ENCODE measurements at regions not wholly inside any gene's neighbourhood (a gene's known extent, or its start where the extent isn't known, plus 50 kb on each side); places are given as distances from the start of the nearest gene placed in this dataset.

GRCh38 chr16:13680021-13680889 is 239.7 kb upstream of the ERCC4 start:
- Histone ChIP-seq H3K4me1 (no peaks in the 10 kb centered on the region), H3K4me3 (no peak overlapping the region), H3K9me3 (replicated peaks) (no peaks in the 10 kb centered on the region), H3K27ac (replicated peaks) (no peak overlapping the region), H3K27me3 (ENCODE audit: low read depth) (peaks cover 11% of the 10 kb centered on the region), H3K36me3 (no peaks in the 10 kb centered on the region)
- TF ChIP-seq CTCF (IDR thresholded peaks at IDR 0.05; ENCODE audit: borderline replicate concordance) = no peak
- intact Hi-C loops (cut with micrococcal nuclease) = no loop called here
- no peak for DNase-seq

GRCh38 chr16:13684819-13685563 is 235.0 kb upstream of the ERCC4 start:
- TF ChIP-seq CTCF (IDR thresholded peaks at IDR 0.05; ENCODE audit: borderline replicate concordance) = no peak
- peaks cover 23% of the 10 kb centered on the region for H3K27me3 ChIP-seq (ENCODE audit: low read depth)

GRCh38 chr16:13696017-13696416 is 223.9 kb upstream of the ERCC4 start:
- no peaks in the 10 kb centered on the region for H3K4me1 ChIP-seq
- TF ChIP-seq CTCF (IDR thresholded peaks at IDR 0.05; ENCODE audit: borderline replicate concordance) = no peak
- H3K9me3 ChIP-seq (replicated peaks) = peaks cover 56% of the 10 kb centered on the region
- intact Hi-C loops (cut with micrococcal nuclease) = no loop called here
- H3K27me3 ChIP-seq (ENCODE audit: low read depth) = no peaks in the 10 kb centered on the region
- no peak overlapping the region for H3K27ac ChIP-seq (replicated peaks)
- H3K36me3 ChIP-seq = no peaks in the 10 kb centered on the region
- no peak for DNase-seq
- no peak overlapping the region for H3K4me3 ChIP-seq

More at GRCh38 chr16:13684819-13685563, 235.0 kb upstream of the ERCC4 start:
- intact Hi-C loops (cut with micrococcal nuclease) = no loop called here
- Histone ChIP-seq H3K9me3 (replicated peaks) (no peaks in the 10 kb centered on the region), H3K36me3 (no peaks in the 10 kb centered on the region), H3K4me3 (no peak overlapping the region), H3K4me1 (no peaks in the 10 kb centered on the region), H3K27ac (replicated peaks) (no peak overlapping the region)
- no peak for DNase-seq

GRCh38 chr16:13697013-13697412 is 222.9 kb upstream of the ERCC4 start:
- Histone ChIP-seq H3K9me3 (replicated peaks) (peaks cover 54% of the 10 kb centered on the region), H3K27ac (replicated peaks) (no peak overlapping the region), H3K4me1 (no peaks in the 10 kb centered on the region), H3K27me3 (ENCODE audit: low read depth) (no peaks in the 10 kb centered on the region), H3K4me3 (no peak overlapping the region), H3K36me3 (no peaks in the 10 kb centered on the region)
- no peak for DNase-seq
- TF ChIP-seq CTCF (IDR thresholded peaks at IDR 0.05; ENCODE audit: borderline replicate concordance) = no peak
- intact Hi-C loops (cut with micrococcal nuclease) = no loop called here

GRCh38 chr16:13697568-13697967 is 222.4 kb upstream of the ERCC4 start:
- no peaks in the 10 kb centered on the region for H3K4me1 ChIP-seq
- no peak for DNase-seq
- TF ChIP-seq CTCF (IDR thresholded peaks at IDR 0.05; ENCODE audit: borderline replicate concordance) = no peak

More at GRCh38 chr16:13697568-13697967, 222.4 kb upstream of the ERCC4 start:
- intact Hi-C loops (cut with micrococcal nuclease) = no loop called here
- H3K27ac ChIP-seq (replicated peaks) = no peak overlapping the region
- H3K9me3 ChIP-seq (replicated peaks) = peaks cover 49% of the 10 kb centered on the region
- no peak overlapping the region for H3K4me3 ChIP-seq
- H3K27me3 ChIP-seq (ENCODE audit: low read depth) = no peaks in the 10 kb centered on the region
- no peaks in the 10 kb centered on the region for H3K36me3 ChIP-seq
